GM21737 (cell line): ENCODE measurements at regions not wholly inside any gene's neighbourhood (a gene's known extent, or its start where the extent isn't known, plus 50 kb on each side); places are given as distances from the start of the nearest gene placed in this dataset.

Experiments used
- ATAC-seq: cut with Tn5 transposase; IDR thresholded peaks from one replicate; pipeline ENCODE4 v1.9.1; 2021; ENCODE audit warnings: mild to moderate bottlenecking, moderate library complexity; ENCODE audit not compliant: unreplicated experiment

DNA sequence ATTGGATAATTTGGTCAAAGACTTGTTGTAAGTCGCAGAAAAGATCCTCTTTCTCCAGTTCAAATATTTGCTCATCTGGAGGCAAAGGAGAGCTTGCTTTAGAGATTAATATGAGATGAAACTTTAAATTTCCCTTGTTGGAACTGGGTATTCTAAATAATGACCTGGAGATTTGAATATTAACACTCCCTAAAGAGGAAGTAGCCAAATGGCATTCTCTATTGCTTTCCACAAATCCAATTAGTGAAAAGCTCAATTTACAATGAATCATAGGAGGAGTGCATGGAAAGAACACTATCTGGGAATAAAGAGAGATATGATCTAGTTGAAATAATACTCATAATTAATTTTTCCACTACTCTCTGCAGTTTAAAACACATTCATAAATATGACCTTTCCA, 641.6 kb upstream of the TENM4 start:
- no peak for ATAC-seq

DNA sequence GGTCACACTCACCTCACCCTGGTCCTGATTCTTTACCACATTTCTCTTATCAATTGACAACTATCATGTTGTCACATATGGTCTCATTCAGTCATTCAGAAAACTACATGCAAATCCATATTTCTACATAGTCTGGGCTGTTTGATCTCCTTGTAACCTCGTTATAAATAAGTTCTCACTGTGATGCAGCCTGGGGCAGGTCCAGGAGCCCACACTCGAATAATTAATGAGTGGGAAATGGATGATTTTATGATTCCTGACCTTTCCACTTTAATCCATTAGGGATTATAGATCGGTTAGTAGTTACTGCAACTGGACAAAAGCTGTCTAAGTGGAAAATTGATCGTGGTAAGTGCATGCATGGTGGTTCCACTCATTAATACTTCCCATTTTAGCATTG, 636.3 kb upstream of the TENM4 start:
- no peak for ATAC-seq

DNA sequence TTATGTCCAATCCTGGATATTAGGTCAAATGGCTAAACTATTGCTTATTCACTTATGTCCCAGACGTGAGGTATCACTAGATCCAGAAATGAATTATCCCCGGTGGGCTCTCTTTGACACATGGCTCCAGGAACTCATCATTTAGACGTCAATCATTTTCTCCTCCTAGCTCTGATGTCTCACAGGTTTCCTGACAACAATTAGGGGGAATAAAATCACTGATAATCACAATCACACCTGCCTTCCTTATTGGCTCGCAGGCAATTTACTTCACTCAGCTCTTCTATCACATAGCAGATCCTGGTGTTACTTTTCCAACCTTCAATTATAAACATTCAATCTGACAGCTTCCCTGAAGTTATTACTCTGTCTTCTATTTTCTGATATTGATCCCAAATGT, 634.0 kb upstream of the TENM4 start:
- no peak for ATAC-seq

DNA sequence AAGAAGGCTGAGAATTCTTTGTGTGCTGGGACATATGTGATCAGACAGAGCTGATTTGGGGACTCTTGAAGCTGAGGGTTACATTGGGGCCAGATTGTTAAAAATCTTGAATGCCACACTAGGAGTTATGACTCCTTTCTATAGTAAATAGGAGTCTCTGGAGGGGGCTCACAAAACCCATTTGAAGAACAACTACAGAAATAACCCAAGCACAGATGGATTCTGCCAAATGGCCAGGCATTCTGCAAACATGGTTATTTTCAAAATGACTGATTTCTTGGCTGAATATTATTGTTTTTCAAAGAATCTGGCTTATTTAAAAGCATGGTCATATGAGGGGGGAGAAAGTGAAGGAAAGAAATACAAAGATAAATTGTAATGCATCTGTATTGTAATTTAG, 625.5 kb upstream of the TENM4 start:
- ATAC-seq: no peak

DNA sequence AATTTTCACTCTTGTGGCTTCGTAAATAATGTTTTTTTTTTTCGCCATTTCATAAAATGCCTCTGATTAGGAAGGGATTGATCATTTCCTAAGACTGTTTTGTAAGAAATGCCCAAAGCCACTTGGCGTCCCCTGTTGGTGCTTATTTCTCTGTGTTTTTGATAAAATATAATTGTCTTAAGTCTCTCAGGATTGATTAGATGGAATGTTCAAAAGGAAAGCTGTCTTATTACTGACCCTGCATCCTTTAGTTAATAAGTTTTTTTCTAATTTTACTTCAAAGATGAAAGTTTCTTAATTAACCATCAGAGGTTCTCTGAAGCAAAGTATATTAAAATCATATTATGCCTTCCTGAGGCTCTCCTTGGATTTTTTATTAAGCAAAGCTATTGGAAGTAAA, 624.3 kb upstream of the TENM4 start:
- no peak for ATAC-seq

DNA sequence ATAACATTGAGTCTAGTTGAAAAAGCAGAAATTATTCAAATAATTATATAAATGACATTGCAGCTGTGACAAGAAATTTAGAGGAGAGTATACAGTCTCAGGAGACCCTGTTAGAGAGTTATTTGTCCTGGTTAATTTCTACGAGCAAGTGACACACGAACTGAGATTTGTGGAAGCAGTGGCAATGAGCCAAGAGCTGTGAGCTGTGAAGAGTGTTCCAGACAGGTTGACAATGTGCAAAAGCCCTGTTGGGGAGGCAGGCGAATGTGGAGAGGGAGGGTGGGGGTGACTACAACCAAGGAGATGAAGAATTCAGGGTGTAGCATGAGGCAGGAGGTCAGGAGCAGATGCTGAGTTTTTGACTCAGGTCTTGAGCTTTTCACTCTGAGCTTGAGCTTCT, 620.2 kb upstream of the TENM4 start:
- no peak for ATAC-seq

DNA sequence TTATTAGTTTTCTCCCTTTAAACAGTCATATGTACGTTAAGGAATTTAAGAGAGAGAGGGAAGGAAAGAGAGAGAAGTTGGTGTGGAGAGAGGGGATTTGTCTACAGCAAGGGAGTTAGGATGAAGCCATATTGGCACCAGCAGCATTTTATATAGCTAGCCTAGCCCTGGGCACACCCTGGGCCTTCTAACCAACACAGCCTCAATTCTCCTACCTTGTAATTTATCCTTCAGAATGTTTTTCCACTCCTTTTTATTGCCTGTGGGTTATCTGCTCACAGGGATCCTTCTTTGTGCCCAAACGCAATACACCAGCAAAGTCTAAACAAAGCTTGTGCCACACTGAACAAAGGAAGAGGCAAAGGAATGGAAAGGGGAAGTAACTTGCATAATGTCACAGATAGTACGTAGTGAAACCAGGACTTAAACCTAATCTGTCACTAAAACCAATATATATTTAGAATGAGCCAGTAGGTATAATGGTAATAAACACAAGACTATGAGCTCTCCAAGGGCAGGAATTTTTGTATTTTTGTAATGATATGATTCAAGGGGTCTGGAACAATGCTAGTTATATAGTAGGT, 613.8 kb upstream of the TENM4 start:
- no peak for ATAC-seq

DNA sequence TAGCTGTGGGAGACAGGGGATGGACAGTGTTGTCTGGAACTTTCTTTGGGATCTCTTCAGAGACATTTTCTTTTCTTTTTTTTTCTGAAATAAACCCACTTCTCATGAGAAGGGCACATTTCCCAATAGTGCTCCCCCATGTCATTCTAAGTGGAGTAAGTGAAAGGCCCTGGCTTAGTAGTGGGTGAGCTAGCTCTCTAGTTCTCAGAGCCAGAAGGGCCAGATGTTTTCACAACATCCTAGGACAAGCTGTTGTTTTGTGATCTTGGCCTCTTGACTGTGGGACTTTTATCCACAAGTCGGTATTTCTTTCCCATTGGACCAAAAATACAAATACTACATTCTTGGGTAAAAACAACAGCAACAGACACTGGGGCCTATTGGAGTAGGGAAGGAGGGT, 607.7 kb upstream of the TENM4 start:
- ATAC-seq: no peak

DNA sequence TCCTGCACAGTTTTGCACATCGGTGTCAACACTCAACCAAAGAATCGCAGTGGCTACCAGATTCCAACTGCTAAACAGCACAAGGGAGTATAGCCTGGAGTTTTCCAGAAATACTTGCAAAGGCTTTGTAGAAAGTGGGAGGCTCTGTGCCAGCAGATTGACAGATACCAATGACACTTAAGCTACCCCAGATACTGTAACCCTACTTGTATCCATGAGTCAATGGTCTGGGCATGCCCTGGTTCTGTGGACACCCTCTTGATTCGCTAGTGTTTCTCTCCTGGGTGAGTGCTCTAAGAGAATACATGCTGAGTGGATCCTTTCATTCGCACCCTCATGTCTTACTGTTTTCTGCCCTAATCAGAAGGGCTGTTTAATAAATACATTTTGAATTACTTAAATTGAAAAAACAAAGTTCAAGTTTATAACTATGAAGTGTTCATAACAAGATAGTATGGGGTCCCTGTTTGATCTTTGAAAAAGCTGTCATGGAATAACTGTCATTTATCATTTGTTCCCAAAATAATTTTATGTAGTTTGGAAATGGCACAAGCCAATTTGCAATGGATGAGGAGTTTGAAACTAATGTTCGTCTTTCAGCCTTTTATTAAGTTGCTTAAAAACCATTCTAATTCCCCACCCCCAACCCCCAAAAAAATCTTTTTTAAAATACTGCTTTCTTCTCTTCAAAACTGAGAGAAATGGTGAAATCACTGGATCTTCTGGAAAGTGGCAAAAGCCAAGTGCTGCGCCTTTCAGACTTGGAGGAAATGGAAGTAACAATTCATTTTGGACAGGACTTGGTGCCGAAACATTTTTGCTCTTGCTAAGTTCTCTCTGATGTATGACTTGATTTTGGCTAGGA, 600.5 kb upstream of the TENM4 start:
- ATAC-seq: no peak

DNA sequence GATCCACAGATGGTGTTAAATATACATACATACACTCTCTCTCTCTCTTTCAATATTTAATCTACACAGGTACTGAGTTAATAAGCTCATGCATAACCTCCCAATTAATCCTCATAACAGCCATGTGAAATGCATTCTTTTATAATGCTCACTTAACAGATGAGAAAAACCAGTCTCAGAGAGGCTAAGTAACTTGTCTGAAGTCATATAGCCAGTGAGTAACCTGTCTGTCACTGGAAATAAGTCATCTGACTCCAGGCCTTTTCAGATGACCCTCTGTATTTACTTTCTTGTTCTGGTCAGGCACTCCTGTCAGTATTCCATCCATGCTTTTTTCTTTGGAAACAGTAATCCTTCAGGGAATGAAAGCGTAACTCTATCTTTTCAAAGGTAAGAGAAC, 594.0 kb upstream of the TENM4 start:
- no peak for ATAC-seq

DNA sequence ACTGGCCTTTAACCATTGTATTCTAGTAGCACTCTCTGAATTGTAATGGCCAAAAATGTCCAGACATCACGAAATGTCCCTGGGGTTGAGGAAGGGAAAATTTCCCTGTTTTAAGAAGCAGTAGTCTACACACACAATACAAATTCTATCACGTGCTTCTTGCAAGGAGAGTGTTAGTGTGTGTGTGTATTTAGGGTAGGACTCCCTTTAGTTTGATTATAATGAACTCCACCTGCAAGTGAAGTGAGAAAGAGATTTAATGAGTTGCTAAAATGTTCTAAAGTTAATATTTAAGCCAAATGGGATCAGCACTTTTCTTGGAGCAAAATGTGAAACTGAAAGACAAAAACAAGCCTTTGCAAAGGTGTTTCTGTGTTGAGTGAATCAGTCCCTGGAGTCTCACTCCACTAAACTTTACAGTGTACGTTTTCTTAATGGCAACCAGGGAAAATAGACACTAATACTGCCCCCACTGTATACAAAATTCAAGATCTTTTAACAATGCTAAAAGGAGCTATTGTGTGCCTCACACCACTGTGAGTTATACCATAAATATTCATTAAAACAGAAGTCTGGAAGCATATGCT, 590.3 kb upstream of the TENM4 start:
- ATAC-seq: no peak

DNA sequence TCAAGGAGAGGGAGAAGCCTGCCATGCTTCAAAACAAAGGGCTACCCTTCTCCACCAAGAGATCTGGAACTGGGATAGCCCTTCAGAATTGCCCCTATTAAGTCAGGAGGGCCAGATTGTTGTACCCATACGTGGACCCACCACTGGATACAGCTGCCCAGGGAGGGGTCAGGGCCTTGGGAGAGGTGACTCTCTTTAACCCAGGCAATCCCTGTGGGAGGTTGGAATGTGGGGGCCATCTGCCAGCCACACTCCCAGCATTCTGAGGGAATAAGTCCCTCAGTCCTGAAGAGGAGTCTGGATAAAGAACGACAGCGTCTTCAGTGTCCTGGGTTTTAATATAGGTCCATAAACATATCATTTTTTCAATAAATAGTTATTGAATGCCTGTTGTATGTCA, 588.2 kb upstream of the TENM4 start:
- no peak for ATAC-seq

DNA sequence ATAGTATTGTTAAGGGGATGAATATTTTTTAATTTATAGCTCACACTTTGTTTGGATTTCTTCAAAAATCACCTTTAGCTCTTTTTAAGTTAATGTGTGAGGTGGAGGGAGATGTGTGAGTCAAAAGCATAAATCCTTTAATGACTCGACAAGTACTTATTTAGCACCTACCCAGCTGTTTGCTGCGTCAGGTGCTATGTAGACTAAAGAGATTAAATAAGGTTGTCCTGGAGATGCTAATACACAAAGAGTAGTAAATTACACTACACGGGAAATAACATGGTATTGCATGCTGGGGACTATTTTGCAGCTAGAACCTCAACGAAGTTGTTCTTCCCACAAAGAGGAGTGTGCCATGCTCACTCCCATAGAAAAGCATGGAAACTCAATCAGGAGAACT, 583.3 kb upstream of the TENM4 start:
- no peak for ATAC-seq

DNA sequence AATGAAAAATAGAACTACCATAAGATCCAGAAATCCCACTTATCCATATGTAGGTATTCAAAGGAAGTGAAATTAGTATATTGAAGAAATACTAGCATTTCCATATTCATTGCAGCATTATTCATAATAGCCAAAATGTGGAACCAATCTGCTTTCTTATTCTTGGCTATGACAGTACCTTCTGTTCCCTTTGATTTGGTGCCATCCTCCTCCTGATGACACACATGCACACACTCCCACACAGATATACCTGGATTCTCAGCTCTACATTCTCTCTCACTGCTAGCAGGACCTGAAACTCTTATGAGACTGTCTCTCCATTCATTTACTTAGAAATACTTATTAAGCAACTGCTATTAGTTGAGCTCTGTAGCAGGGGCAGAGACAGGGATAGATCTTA, 582.6 kb upstream of the TENM4 start:
- ATAC-seq: no peak

DNA sequence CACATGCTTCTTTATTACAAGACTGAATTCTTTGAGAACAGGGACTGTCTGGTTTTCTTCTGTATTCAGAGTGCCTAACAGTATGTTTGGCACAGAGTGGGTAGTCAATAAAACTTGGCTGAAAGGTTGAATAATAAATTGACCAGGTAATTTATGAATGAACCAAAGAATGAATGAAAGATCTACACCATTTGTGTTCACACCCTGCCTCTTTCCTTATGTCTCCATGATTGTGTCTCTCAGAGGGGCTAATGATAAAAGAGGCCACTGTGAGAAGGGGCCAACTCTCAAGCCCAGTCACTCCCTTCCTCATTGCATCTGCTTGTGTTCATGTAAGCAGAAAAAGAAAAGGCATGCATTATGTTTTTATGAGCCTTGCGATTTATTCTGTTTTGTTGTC, 569.7 kb upstream of the TENM4 start:
- no peak for ATAC-seq

DNA sequence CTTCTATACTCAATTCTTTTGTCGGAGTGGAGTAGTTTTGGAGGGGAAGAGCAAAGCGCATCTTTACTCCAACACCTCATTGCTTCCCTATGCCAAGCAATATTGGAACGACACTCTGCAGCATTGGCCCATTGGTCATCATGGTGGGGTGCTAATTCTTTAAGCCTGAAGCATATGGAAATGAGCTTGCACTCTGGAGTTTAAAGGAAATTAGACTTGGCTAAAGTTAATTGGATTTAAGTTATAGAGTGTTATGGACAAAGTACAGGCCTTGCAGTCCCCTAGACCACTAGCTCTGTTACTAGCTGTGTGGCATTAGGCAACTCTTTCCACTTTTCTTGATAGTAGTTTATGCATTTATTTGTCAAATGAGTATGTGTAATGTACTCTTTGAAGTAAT, 568.3 kb upstream of the TENM4 start:
- ATAC-seq: no peak

DNA sequence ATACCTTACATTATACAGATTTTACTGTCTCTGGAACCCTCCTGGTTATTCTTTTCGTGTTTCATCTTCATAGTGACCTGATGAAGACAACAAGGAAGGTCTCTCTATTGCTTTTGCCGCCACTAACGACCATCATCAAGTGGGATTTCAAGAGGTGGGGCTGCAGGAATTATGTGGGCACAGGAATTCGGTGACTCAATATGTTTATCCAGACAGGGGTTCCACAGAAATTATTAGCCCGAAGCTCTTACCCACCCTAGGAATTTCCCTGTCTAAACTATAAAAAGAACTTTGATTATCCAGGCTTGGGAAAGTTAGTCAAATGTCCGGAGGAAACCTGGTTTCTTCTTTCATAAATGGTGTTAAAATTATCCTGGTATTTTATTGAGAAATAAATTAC, 566.8 kb upstream of the TENM4 start:
- ATAC-seq: no peak

DNA sequence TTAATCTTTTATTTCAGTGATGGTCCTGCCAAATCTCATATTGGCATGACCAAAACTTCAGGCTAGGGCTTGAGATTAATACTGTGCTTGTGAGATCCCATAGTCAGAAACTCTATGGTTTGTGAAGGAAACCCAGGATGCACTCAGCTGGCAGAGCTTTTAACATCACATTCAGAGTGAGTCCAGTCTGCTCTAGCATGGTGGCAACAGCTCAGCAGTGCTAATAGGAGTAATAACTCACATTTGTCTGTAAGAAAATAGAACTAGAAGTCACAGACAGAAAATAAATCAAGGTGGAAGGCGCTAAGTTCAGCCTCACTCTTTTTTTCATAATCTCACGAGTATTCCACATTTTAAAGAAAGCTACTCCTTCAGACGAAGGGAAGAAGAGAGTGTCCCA, 549.3 kb upstream of the TENM4 start:
- no peak for ATAC-seq

DNA sequence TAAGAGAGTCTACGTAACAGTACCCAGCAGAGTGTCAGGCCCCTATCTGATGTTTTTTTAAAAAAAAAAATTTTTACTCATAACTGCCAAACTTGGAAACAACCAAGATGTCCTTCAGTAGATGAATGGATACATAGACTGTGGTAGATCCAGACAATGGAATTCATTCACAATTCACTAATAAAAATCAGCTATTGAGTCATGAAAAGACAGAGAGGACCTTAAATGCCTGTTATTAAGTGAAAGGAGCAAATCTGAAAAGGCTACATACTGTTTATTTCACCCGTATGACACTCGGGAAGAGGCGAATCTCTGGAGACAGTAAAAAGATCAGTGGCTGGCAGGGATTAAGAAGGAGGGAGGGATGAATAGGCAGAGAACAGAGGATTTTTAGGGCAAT, 541.4 kb upstream of the TENM4 start:
- ATAC-seq: no peak

DNA sequence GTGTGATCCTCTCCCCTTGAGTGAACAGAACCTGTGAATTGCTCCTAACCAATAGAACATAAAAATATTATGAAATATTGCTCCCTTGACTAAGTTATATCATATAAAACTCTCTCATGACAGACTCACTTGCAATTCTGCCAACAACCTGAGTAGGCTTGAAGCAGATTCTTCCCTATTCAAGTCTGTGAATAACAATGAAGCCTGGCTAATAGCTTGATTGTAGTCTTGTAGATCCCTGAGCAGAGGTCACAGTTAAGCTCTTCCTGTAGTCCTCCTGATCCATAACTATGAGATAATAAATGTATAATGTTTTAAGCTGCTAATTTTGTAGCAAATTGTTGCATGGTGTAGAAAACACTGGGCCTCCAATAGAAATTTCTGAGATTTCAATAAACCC, 540.1 kb upstream of the TENM4 start:
- ATAC-seq: no peak

DNA sequence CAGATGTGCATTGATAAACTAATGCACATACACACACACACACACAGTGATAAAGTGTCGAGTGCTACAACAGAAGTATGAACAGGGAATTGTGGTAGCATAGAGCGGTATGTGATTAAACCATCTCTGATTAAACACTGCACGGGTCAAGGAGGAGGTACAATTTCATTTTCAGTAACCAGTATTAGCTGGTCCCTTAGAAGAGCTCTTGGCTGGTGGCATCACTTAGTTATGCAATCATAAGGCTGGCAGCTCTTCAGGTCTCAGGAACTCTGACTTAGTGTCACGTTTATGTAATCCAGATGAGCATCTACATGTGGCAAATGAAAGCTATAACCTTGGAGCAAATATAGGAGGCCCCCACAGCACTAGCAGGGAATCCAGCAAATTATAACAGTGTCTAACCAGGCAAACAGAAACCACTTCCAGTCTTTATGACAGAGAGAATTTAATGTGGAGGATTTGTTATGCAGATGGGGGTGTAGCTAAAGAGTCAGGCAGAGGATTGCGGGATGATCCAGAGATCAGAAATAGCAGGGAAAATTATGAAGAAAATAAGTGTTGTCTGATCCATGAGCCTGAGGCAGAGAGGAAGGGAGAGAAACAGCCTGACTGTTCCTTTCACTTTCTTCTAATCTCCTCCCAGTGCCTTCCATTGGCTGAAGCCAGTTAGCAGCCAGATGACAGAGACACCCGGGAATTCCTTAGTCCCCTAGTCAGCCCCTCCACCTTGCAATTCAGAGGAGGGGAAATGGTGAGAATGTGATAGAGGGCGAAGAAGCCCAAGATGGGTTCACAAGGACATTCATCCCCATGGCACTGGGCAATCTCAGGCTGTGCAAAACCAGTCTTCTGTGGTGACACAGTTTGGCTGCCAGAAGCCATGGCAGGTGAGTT, 533.1 kb upstream of the TENM4 start:
- no peak for ATAC-seq
